NCI-H446 (cell line): ENCODE measurements at regions not wholly inside any gene's neighbourhood (a gene's known extent, or its start where the extent isn't known, plus 50 kb on each side); places are given as distances from the start of the nearest gene placed in this dataset.
"Not testable (repeated sequence)": the region's sequence is repeated elsewhere in the genome, so short reads cannot be mapped to it uniquely, and the experiment has no call there.

ENCODE experiments used
- DNase-seq, 2 experiments: peaks; one replicate each; lab custom pipeline; 2025; lab: John Stamatoyannopoulos, UW

- no peak for DNase-seq
Measured at GRCh38 chr16:72455743-72456659, 284.0 kb upstream of the PMFBP1 start.

- DNase-seq: not testable (repeated sequence)
Measured at GRCh38 chr16:72453856-72454255, 281.9 kb upstream of the PMFBP1 start.

GRCh38 chr16:72444696-72445095 is 272.7 kb upstream of the PMFBP1 start:
- no peak for DNase-seq

GRCh38 chr16:72443809-72444208 is 271.9 kb upstream of the PMFBP1 start:
- no peak for DNase-seq

- DNase-seq: no peak
Measured at GRCh38 chr16:72442385-72443158, 270.6 kb upstream of the PMFBP1 start.

GRCh38 chr16:72437891-72438290 is 265.9 kb upstream of the PMFBP1 start:
- no peak for DNase-seq

- DNase-seq: no peak
Measured at GRCh38 chr16:72434159-72434558, 262.2 kb upstream of the PMFBP1 start.

GRCh38 chr16:72430121-72430520 is 258.2 kb upstream of the PMFBP1 start:
- no peak for DNase-seq

GRCh38 chr16:72429671-72430081 is 257.7 kb upstream of the PMFBP1 start:
- DNase-seq: no peak

- no peak for DNase-seq
Measured at GRCh38 chr16:72428681-72429376, 256.9 kb upstream of the PMFBP1 start.

GRCh38 chr16:72427783-72428331 is 255.9 kb upstream of the PMFBP1 start:
- DNase-seq: no peak

- no peak for DNase-seq
Measured at GRCh38 chr16:72427051-72427782, 255.3 kb upstream of the PMFBP1 start.

GRCh38 chr16:72426386-72426785 is 254.4 kb upstream of the PMFBP1 start:
- DNase-seq: no peak

GRCh38 chr16:72425571-72426341 is 253.8 kb upstream of the PMFBP1 start:
- DNase-seq: no peak

- DNase-seq: no peak
Measured at GRCh38 chr16:72424757-72425156, 252.8 kb upstream of the PMFBP1 start.

- DNase-seq: no peak
Measured at GRCh38 chr16:72422308-72422897, 250.4 kb upstream of the PMFBP1 start.

- DNase-seq: no peak
Measured at GRCh38 chr16:72419638-72420037, 247.7 kb upstream of the PMFBP1 start.

GRCh38 chr16:72415379-72415778 is 243.4 kb upstream of the PMFBP1 start:
- no peak for DNase-seq

GRCh38 chr16:72410492-72410891 is 238.5 kb upstream of the PMFBP1 start:
- DNase-seq: no peak

GRCh38 chr16:72409423-72409822 is 237.5 kb upstream of the PMFBP1 start:
- no peak for DNase-seq
